ENCODE measurements at regions not wholly inside any gene's neighbourhood (a gene's known extent, or its start where the extent isn't known, plus 50 kb on each side); places are given as distances from the start of the nearest gene placed in this dataset.
A peak's percentile ranks its signal among the peaks of the same experiment; 100 is the strongest.
"Not testable (repeated sequence)": the region's sequence is repeated elsewhere in the genome, so short reads cannot be mapped to it uniquely, and the experiment has no call there.

DNA sequence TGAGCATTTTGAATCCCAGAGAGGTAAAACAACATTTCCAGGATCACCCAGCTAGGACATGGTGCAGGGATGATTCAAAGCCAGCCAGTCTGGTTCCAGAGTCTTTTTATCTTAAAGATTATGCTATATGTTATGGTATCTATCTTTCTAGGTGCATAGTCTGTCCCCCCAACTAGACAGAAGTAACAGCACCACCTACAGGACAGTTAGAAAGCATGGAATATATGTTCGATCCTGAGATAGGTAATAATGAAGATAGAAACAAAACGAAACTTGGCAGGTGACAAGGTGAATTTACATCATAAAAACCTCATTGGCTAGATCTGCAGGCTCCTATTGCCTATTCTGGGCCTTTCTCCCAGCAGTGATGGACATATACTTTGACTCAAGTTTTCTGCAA lies 723.2 kb downstream of the SMARCA1 start:
- Histone ChIP-seq H3K79me2 (replicated peaks; ENCODE audit: insufficient read depth, low read length) (no peaks in the 10 kb centered on the region), H2AFZ (ENCODE audit: low read depth, low read length) (no peak overlapping the region), H3K9me3 (ENCODE audit: low read length) (no peaks in the 10 kb centered on the region), H3F3A (ENCODE audit: insufficient read depth, low read length, poor library complexity, severe bottlenecking) (no peaks in the 10 kb centered on the region), H3K27ac (ENCODE audit: low read length) (no peak overlapping the region), H3K4me2 (ENCODE audit: low read length) (no peak overlapping the region), H3K9me2 (ENCODE audit: insufficient read depth, low read length) (no peaks in the 10 kb centered on the region), H3K27me3 (ENCODE audit: insufficient read depth, low read depth, low read length) (no peaks in the 10 kb centered on the region), H4K20me1 (ENCODE audit: insufficient read depth) (no peaks in the 10 kb centered on the region), H3K9ac (ENCODE audit: low read length) (no peak overlapping the region), H3K36me3 (ENCODE audit: insufficient read depth, low read length) (no peaks in the 10 kb centered on the region), H3K4me3 (ENCODE audit: low read length) (no peak overlapping the region)
- TF ChIP-seq RAD21 (conservative IDR thresholded peaks at IDR 0.05) = no peak
- TF ChIP-seq EP300 (conservative IDR thresholded peaks at IDR 0.05; ENCODE audit: poor library complexity, severe bottlenecking) = no peak
- TF ChIP-seq SMC3 (conservative IDR thresholded peaks at IDR 0.05; ENCODE audit: poor library complexity) = no peak
- TF ChIP-seq TAF1 (IDR thresholded peaks at IDR 0.05; ENCODE audit: low read depth) = no peak
- TF ChIP-seq, protein P1, sequence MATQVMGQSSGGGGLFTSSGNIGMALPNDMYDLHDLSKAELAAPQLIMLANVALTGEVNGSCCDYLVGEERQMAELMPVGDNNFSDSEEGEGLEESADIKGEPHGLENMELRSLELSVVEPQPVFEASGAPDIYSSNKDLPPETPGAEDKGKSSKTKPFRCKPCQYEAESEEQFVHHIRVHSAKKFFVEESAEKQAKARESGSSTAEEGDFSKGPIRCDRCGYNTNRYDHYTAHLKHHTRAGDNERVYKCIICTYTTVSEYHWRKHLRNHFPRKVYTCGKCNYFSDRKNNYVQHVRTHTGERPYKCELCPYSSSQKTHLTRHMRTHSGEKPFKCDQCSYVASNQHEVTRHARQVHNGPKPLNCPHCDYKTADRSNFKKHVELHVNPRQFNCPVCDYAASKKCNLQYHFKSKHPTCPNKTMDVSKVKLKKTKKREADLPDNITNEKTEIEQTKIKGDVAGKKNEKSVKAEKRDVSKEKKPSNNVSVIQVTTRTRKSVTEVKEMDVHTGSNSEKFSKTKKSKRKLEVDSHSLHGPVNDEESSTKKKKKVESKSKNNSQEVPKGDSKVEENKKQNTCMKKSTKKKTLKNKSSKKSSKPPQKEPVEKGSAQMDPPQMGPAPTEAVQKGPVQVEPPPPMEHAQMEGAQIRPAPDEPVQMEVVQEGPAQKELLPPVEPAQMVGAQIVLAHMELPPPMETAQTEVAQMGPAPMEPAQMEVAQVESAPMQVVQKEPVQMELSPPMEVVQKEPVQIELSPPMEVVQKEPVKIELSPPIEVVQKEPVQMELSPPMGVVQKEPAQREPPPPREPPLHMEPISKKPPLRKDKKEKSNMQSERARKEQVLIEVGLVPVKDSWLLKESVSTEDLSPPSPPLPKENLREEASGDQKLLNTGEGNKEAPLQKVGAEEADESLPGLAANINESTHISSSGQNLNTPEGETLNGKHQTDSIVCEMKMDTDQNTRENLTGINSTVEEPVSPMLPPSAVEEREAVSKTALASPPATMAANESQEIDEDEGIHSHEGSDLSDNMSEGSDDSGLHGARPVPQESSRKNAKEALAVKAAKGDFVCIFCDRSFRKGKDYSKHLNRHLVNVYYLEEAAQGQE (IDR thresholded peaks at IDR 0.05; ENCODE audit: borderline replicate concordance) = no peak
- no peak for TF ChIP-seq POLR2AphosphoS5 (IDR thresholded peaks at IDR 0.05)
- TF ChIP-seq MXI1 (conservative IDR thresholded peaks at IDR 0.05; ENCODE audit: poor library complexity, severe bottlenecking) = no peak
- no peak for TF ChIP-seq EZH2 (IDR thresholded peaks at IDR 0.05; ENCODE audit: borderline replicate concordance, insufficient read depth, low read length, poor library complexity, severe bottlenecking)
- TF ChIP-seq, protein P2, sequence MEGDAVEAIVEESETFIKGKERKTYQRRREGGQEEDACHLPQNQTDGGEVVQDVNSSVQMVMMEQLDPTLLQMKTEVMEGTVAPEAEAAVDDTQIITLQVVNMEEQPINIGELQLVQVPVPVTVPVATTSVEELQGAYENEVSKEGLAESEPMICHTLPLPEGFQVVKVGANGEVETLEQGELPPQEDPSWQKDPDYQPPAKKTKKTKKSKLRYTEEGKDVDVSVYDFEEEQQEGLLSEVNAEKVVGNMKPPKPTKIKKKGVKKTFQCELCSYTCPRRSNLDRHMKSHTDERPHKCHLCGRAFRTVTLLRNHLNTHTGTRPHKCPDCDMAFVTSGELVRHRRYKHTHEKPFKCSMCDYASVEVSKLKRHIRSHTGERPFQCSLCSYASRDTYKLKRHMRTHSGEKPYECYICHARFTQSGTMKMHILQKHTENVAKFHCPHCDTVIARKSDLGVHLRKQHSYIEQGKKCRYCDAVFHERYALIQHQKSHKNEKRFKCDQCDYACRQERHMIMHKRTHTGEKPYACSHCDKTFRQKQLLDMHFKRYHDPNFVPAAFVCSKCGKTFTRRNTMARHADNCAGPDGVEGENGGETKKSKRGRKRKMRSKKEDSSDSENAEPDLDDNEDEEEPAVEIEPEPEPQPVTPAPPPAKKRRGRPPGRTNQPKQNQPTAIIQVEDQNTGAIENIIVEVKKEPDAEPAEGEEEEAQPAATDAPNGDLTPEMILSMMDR (IDR thresholded peaks at IDR 0.05; ENCODE audit: poor library complexity, severe bottlenecking) = no peak

DNA sequence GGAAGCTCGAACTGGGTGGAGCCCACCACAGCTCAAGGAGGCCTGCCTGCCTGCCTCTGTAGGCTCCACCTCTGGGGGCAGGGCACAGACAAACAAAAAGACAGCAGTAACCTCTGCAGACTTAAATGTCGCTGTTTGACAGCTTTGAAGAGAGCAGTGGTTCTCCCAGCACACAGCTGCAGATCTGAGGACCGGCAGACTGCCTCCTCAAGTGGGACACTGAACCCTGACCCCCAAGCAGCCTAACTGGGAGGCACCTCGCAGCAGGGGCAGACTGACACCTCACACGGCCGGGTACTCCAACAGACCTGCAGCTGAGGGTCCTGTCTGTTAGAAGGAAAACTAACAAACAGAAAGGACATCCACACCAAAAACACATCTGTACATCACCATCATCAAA lies 730.9 kb upstream of the ACTRT1 start:
- H3F3A ChIP-seq (ENCODE audit: insufficient read depth, low read length, poor library complexity, severe bottlenecking) = not testable (repeated sequence)

DNA sequence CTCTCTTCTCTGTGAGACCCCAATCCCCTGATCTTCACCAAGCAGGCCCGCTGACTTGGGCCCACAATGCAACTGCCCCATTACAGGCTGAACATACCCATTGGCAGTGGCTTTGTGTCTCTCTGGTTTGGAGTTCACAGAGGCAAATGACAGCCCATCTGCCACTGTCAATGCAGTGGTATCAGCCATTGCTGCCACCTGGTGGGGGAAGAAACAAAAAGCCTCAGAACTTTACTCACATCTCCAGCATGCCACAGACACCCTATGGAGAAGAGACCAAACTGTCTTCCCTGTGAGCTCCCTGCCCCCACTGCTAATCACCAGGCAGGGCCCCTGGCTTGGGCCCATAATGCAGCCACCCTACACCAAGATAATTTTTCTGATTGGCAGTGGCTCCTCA lies 729.3 kb upstream of the ACTRT1 start:
- no peak overlapping the region for H2AFZ ChIP-seq (ENCODE audit: low read depth, low read length)
- H3K27me3 ChIP-seq (ENCODE audit: insufficient read depth, low read depth, low read length) = no peaks in the 10 kb centered on the region
- no peak overlapping the region for H3K27ac ChIP-seq (ENCODE audit: low read length)
- H3F3A ChIP-seq (ENCODE audit: insufficient read depth, low read length, poor library complexity, severe bottlenecking) = no peaks in the 10 kb centered on the region
- no peaks in the 10 kb centered on the region for H3K79me2 ChIP-seq (replicated peaks; ENCODE audit: insufficient read depth, low read length)
- TF ChIP-seq RAD21 (conservative IDR thresholded peaks at IDR 0.05) (peak; percentile 23), TAF1 (IDR thresholded peaks at IDR 0.05; ENCODE audit: low read depth) (no peak), EZH2 (IDR thresholded peaks at IDR 0.05; ENCODE audit: borderline replicate concordance, insufficient read depth, low read length, poor library complexity, severe bottlenecking) (no peak)
- no peaks in the 10 kb centered on the region for H3K9me3 ChIP-seq (ENCODE audit: low read length)
- no peak overlapping the region for H3K4me2 ChIP-seq (ENCODE audit: low read length)
- no peak overlapping the region for H3K4me3 ChIP-seq (ENCODE audit: low read length)
- no peak overlapping the region for H3K9ac ChIP-seq (ENCODE audit: low read length)
- H3K9me2 ChIP-seq (ENCODE audit: insufficient read depth, low read length) = no peaks in the 10 kb centered on the region
- no peaks in the 10 kb centered on the region for H3K36me3 ChIP-seq (ENCODE audit: insufficient read depth, low read length)
- no peaks in the 10 kb centered on the region for H4K20me1 ChIP-seq (ENCODE audit: insufficient read depth)

More for the DNA sequence above, 730.9 kb upstream of the ACTRT1 start:
- H3K79me2 ChIP-seq (replicated peaks; ENCODE audit: insufficient read depth, low read length); H3K27ac ChIP-seq (ENCODE audit: low read length); H4K20me1 ChIP-seq (ENCODE audit: insufficient read depth); H3K9me2 ChIP-seq (ENCODE audit: insufficient read depth, low read length); H3K9ac ChIP-seq (ENCODE audit: low read length); H3K27me3 ChIP-seq (ENCODE audit: insufficient read depth, low read depth, low read length); H3K9me3 ChIP-seq (ENCODE audit: low read length); H2AFZ ChIP-seq (ENCODE audit: low read depth, low read length); H3K4me2 ChIP-seq (ENCODE audit: low read length); H3K4me3 ChIP-seq (ENCODE audit: low read length); H3K36me3 ChIP-seq (ENCODE audit: insufficient read depth, low read length): not testable (repeated sequence)
